Heart right ventricle (tissue), 16 donors: ENCODE measurements at regions not wholly inside any gene's neighbourhood (a gene's known extent, or its start where the extent isn't known, plus 50 kb on each side); places are given as distances from the start of the nearest gene placed in this dataset.

ENCODE experiments used
- ATAC-seq, 8 donors: fragments of 200-7000 bp; cut with Tn5 transposase; one replicate each; pipeline ENCODE4 v1.9.1; 2020; ENCODE audit warnings: mild to moderate bottlenecking in 8 of 8, moderate library complexity in 8 of 8, moderate number of reproducible peaks in 1 of 8
- DNase-seq, 2 donors: peaks; one replicate each; pipeline ENCODE4 v3.0.0-alpha.2; 2020
- H3K27ac ChIP-seq, 10 donors: fragments of 200-600 bp; sonication (generic) in 2 of 10; one replicate each; pipeline versions ENCODE4 v1.5.0 to v1.8.0; 2020 to 2022; ENCODE audit warnings: mild to moderate bottlenecking in 3 of 10
- H3K27me3 ChIP-seq, 7 donors: fragments of 200-600 bp; one replicate each; pipeline ENCODE4 v1.8.0; 2021 to 2022; ENCODE audit warnings: mild to moderate bottlenecking in 2 of 7
- H3K36me3 ChIP-seq, 9 donors: fragments of 200-600 bp; sonication (generic) in 1 of 9; one replicate each; pipeline versions ENCODE4 v1.5.0 to v1.8.0; 2020 to 2022; ENCODE audit warnings: mild to moderate bottlenecking in 2 of 9
- H3K4me1 ChIP-seq, 9 donors: fragments of 200-600 bp; sonication (generic) in 1 of 9; one replicate each; pipeline versions ENCODE4 v1.5.0 to v1.8.0; 2020 to 2022; ENCODE audit warnings: mild to moderate bottlenecking in 4 of 9
- H3K4me3 ChIP-seq, 10 donors: fragments of 200-600 bp; sonication (generic) in 2 of 10; one replicate each; pipeline versions ENCODE4 v1.5.0 to v1.8.0; 2020 to 2022; ENCODE audit warnings: mild to moderate bottlenecking in 7 of 10, moderate library complexity in 2 of 10
- H3K9me3 ChIP-seq, 11 donors: fragments of 200-600 bp in 10 of 11; sonication (generic) in 2 of 11; one replicate each; pipeline versions ENCODE4 v1.5.0 to v1.8.0; 2013 to 2022; ENCODE audit warnings: mild to moderate bottlenecking in 2 of 11, control low read depth in 1 of 11, moderate library complexity in 1 of 11
- WGBS, 2 donors: extraction: QIAGEN DNeasy Blood & Tissue Kit; methylation state at CpG; one replicate each; pipeline ENCODE4 v1.1.7; 2013; ENCODE audit warnings: inconsistent platforms in 1 of 2; 5-methylcytosine and 5-hydroxymethylcytosine counted together
- intact Hi-C, 10 donors: fragments of 100-400 bp; cut with DNase I; formaldehyde crosslinking; loops; one replicate each; pipeline versions ENCODE4 v1.11.1 to v1.14.2; 2022
- TF ChIP-seq, protein P1 (sequence below), 9 donors: fragments of 200-600 bp; sonication (generic) in 2 of 9; IDR thresholded peaks; one replicate each; pipeline versions ENCODE4 v1.5.0 to v1.8.0; 2021 to 2022; ENCODE audit warnings: antibody characterized with exemption in 9 of 9, mild to moderate bottlenecking in 5 of 9, moderate library complexity in 1 of 9
- donor health status: Arrhythmogenic right ventricular cardiomyopathy.
- donor health status: ischemic (EF 13 %, LVEDD 7.1; RV severe dilation, severe dysfunction).
- donor health status: healthy with polysubstance abuse.
- donor health status: DM: no; HTN: yes; CAD: no.
- donor health status: DM: no; HTN: no; CAD: no.
- donor health status: ischemic (EF 25% LVEDD 6.9; RV normal size, moderate dysfunction).
- donor health status: ischemic (EF 25% LVEDD 5.7; RV mildly dilated, moderate dysfunction).
- donor health status: healthy.
- donor health status: DM: yes; HTN: yes; CAD: no.
- donor health status: Ischemic cardiomyopathy.
- donor health status: ischemic (EF 35%, LVEDD 5.7; RV mildly dilated, moderate dysfunction).
- donor health status: nonischemic (EF 11% LVEDD 7.7; RV severe dilation, severe dysfunction).
- donor health status: DM: yes; HTN: yes; CAD: no.
- donor health status: PGD.
- donor health status: ischemic (EF 29% LVEDD 5.4; RV normal size, mild dysfunction).
- donor health status: nonischemic (EF 23%, LVEDD 6.1; RV moderate dilation, normal function).

DNA sequence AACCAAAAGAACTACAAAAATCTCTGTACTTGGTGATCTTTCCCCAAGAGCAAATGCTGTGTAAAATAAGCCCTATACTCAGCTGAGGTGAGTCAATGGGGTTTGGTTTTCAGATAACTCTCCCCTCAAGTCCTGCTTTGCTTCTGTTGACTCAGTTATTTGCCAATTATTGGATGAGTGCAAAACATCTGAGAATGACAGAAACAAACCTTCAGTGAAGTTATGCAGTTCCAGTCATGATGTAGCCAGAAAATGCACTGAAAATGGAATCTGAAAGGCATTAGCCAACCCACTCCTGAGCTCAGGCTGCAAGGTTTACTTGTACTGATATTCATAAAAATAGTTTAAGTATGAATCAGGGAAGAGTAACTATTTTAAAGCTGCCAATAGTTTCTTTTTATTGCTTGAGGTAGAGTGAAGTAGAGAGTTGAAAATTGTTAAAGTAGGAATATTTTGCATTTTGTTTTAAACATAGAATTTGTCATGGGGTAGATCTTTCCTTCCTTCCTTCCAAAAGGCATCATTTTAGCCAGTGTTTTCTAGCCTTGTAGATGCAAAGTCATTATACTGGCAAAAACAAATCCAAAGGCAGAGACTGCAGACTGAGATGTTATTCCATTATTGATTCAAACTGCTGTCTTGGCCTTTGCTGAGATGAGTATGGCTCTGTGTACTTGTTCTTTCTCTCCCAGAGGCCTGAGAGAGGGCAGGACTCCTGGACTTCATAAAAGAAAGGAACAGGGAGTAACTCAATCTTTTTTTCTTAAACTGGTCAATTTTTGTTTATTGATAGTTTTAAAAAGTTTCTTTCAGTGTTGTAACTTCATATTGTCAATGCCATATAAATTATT is 215.3 kb downstream of the RND3 start:
- TF ChIP-seq, protein P1, sequence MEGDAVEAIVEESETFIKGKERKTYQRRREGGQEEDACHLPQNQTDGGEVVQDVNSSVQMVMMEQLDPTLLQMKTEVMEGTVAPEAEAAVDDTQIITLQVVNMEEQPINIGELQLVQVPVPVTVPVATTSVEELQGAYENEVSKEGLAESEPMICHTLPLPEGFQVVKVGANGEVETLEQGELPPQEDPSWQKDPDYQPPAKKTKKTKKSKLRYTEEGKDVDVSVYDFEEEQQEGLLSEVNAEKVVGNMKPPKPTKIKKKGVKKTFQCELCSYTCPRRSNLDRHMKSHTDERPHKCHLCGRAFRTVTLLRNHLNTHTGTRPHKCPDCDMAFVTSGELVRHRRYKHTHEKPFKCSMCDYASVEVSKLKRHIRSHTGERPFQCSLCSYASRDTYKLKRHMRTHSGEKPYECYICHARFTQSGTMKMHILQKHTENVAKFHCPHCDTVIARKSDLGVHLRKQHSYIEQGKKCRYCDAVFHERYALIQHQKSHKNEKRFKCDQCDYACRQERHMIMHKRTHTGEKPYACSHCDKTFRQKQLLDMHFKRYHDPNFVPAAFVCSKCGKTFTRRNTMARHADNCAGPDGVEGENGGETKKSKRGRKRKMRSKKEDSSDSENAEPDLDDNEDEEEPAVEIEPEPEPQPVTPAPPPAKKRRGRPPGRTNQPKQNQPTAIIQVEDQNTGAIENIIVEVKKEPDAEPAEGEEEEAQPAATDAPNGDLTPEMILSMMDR (IDR thresholded peaks at IDR 0.05), result no peak
- DNase-seq (no peak), ATAC-seq (no peak)
- Histone ChIP-seq H3K9me3 (peaks cover 0 to 14% (median 0%) of the 10 kb centered on the region in 11 donors), H3K4me3 (no peak overlapping the region), H3K27ac (no peak overlapping the region), H3K4me1 (no peaks in the 10 kb centered on the region), H3K36me3 (no peaks in the 10 kb centered on the region), H3K27me3 (no peaks in the 10 kb centered on the region)
- intact Hi-C loops, result no loop called here

DNA sequence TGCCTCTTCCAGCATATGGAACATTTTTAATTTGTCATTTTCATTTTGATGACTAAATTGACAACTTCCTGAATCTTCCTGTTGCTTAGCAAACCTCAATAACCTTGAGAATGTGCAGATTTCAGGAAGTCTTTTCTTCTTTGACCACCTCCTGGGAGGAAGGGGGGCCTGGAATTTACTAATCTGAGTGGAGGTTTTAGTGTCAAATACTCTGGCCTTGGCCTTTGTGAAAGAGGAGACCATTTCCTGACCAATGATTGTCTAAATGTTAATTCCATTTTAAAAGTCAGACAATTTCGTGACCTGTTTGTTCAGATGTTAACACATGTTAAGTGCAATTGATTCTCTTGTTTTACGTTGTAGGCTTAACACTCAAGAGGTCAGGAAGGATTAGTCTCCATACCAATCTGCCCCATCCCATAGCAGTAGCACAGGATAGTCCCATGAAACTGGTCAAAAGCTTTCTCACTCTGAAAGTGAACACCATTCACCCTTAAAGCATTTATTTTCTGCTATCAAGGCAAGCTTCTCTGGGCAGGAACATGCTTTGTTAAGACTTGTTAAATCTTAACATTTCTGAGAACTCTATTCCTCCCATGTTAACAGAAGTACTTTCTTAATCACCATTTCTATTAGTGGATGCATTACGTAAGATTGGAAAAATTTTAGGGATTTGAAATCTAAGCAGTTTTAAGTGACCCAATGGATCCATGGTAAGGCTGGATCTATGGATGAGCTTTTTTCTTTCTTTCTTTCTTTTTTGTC is 219.6 kb downstream of the RND3 start:
- TF ChIP-seq, protein P1 (IDR thresholded peaks at IDR 0.05), result no peak
- intact Hi-C loops, result no loop called here
- H3K27ac ChIP-seq, result no peak overlapping the region
- ATAC-seq, result no peak
- no peak overlapping the region for H3K4me3 ChIP-seq
- no peaks in the 10 kb centered on the region for H3K4me1 ChIP-seq
- no peaks in the 10 kb centered on the region for H3K27me3 ChIP-seq
- DNase-seq, result no peak
- no peaks in the 10 kb centered on the region for H3K36me3 ChIP-seq
- no peaks in the 10 kb centered on the region for H3K9me3 ChIP-seq
- WGBS, 2 donors, result 75 to 81% methylated on average over 3 of the region's 3 CpGs

DNA sequence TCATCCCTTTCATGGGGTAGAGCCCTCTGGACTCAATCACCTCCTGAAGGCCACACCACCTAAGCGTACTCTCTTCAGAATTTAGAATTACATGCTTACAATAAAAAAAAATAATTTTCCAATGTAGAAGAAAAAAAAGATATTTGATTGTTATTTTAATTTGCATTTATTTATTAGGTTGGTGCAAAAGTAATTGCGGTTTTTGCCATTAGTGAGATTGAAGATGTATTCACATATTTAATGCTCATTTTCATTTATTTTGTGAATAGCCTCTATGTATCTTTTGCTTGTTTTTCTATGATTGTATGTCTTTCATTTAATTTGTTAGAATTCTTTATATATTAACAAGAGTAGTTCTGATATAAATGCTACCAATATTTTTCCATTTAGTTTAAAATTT is 220.5 kb downstream of the RND3 start:
- ATAC-seq (no peak), DNase-seq (no peak)
- no peaks in the 10 kb centered on the region for H3K27me3 ChIP-seq
- intact Hi-C loops, result no loop called here
- no peak overlapping the region for H3K27ac ChIP-seq
- H3K4me3 ChIP-seq, result no peak overlapping the region
- TF ChIP-seq, protein P1 (IDR thresholded peaks at IDR 0.05), result no peak
- no peaks in the 10 kb centered on the region for H3K4me1 ChIP-seq
- H3K36me3 ChIP-seq, result no peaks in the 10 kb centered on the region
- H3K9me3 ChIP-seq, result peaks cover 0 to 3% (median 0%) of the 10 kb centered on the region in 11 donors
- 99% methylated on average over 2 of the region's 2 CpGs for WGBS, 2 donors

DNA sequence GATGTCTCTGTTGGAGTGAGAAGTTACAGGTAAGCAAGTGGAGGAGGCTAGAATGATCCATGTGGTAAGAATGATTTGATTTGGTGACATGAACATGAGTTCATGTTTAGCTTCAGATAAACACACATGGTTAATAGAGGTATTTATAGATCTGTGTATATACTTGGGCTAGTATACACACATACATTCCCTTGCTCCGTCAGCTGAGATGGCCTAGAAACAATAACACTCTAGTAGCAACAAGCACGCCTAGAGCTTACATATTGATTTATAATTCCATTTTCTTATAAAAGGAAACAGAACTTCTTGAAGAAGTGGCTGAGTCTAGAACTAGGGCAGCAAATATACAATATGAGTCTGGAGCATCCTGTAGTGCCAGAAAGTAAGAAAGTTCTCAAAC is 223.0 kb downstream of the RND3 start:
- intact Hi-C loops, result no loop called here
- H3K4me1 ChIP-seq, result no peaks in the 10 kb centered on the region
- no peak for DNase-seq
- WGBS, 2 donors, result 92 to 93% methylated on average over 2 of the region's 2 CpGs
- TF ChIP-seq, protein P1 (IDR thresholded peaks at IDR 0.05), result no peak
- no peak overlapping the region for H3K4me3 ChIP-seq
- no peak overlapping the region for H3K27ac ChIP-seq
- H3K27me3 ChIP-seq, result no peaks in the 10 kb centered on the region
- H3K9me3 ChIP-seq, result peaks cover 0 to 10% (median 0%) of the 10 kb centered on the region in 11 donors
- H3K36me3 ChIP-seq, result no peaks in the 10 kb centered on the region
- ATAC-seq, result no peak
